MM.1S (cell line): ENCODE measurements at regions not wholly inside any gene's neighbourhood (a gene's known extent, or its start where the extent isn't known, plus 50 kb on each side); places are given as distances from the start of the nearest gene placed in this dataset.

Source experiments
- DNase-seq: peaks from one replicate; pipeline ENCODE4 v3.0.0-alpha.2; 2015
- H2AFZ ChIP-seq: fragments of 300-600 bp; sonication (generic); 2 replicates; pipeline ENCODE4 v1.6.0; 2016; ENCODE audit warnings: antibody characterized with exemption, low read length
- H3F3A ChIP-seq: fragments of 300-600 bp; sonication (generic); 2 replicates; pipeline ENCODE4 v1.6.1; 2016; ENCODE audit warnings: mild to moderate bottlenecking, antibody characterized with exemption, low read length, moderate library complexity, mixed read lengths; ENCODE audit not compliant: insufficient read depth
- H3K27ac ChIP-seq: fragments of 300-600 bp; sonication (generic); 2 replicates; pipeline ENCODE4 v1.5.1; 2016; ENCODE audit warnings: mild to moderate bottlenecking, low read length
- H3K27me3 ChIP-seq: fragments of 300-600 bp; sonication (generic); replicated peaks from 2 replicates; pipeline ENCODE4 v1.6.0; 2016; ENCODE audit warnings: low read length; ENCODE audit not compliant: insufficient read depth
- H3K36me3 ChIP-seq: fragments of 300-600 bp; sonication (generic); replicated peaks from 2 replicates; pipeline ENCODE4 v1.6.1; 2016; ENCODE audit warnings: mild to moderate bottlenecking, low read length, mixed read lengths; ENCODE audit not compliant: insufficient read depth
- H3K4me1 ChIP-seq: fragments of 300-600 bp; sonication (generic); 2 replicates; pipeline ENCODE4 v1.6.1; 2016; ENCODE audit warnings: low read length, mixed read lengths
- H3K4me2 ChIP-seq: fragments of 300-600 bp; sonication (generic); 2 replicates; pipeline ENCODE4 v1.6.0; 2016; ENCODE audit warnings: low read depth, low read length
- H3K4me3 ChIP-seq: fragments of 300-600 bp; sonication (generic); 2 replicates; pipeline ENCODE4 v1.5.1; 2016; ENCODE audit warnings: low read length, mixed read lengths
- H3K79me2 ChIP-seq: fragments of 300-600 bp; sonication (generic); 2 replicates; pipeline ENCODE4 v1.6.1; 2016; ENCODE audit warnings: mixed run types, low read length, mixed read lengths
- H3K9ac ChIP-seq: fragments of 300-600 bp; sonication (generic); 2 replicates; pipeline ENCODE4 v1.6.1; 2016; ENCODE audit warnings: low read length, mixed read lengths
- H3K9me2 ChIP-seq: fragments of 300-600 bp; sonication (generic); replicated peaks from 2 replicates; pipeline ENCODE4 v1.6.1; 2016; ENCODE audit warnings: mild to moderate bottlenecking, low read length, mixed read lengths; ENCODE audit not compliant: insufficient read depth
- H3K9me3 ChIP-seq: fragments of 300-600 bp; sonication (generic); replicated peaks from 2 replicates; pipeline ENCODE4 v1.6.1; 2016; ENCODE audit warnings: mild to moderate bottlenecking, low read length, mixed read lengths; ENCODE audit not compliant: insufficient read depth
- H4K20me1 ChIP-seq: fragments of 300-600 bp; sonication (generic); 2 replicates; pipeline ENCODE4 v1.6.1; 2016; ENCODE audit warnings: mild to moderate bottlenecking, low read length, moderate library complexity, mixed read lengths; ENCODE audit not compliant: insufficient read depth
- CTCF ChIP-seq: fragments of 300-600 bp; sonication (generic); IDR thresholded peaks from 2 replicates; pipeline ENCODE4 v1.5.1; 2016; ENCODE audit warnings: antibody characterized with exemption, low read length, mixed read lengths
- EZH2 ChIP-seq: fragments of 300-600 bp; sonication (generic); optimal IDR thresholded peaks from 2 replicates; pipeline ENCODE3; 2017; ENCODE audit warnings: low read depth, mild to moderate bottlenecking, antibody characterized with exemption, low read length, mixed read lengths
- EZH2phosphoT487 ChIP-seq: fragments of 300-600 bp; sonication (generic); IDR thresholded peaks from 2 replicates; pipeline ENCODE4 v1.6.1; 2018; ENCODE audit warnings: antibody characterized with exemption, low read length

- Histone ChIP-seq H3K27ac (no peak overlapping the region), H4K20me1 (no peaks in the 10 kb centered on the region), H3K79me2 (no peaks in the 10 kb centered on the region), H3K9ac (no peak overlapping the region), H3K4me2 (no peak overlapping the region), H3F3A (no peaks in the 10 kb centered on the region), H2AFZ (no peak overlapping the region), H3K36me3 (no peaks in the 10 kb centered on the region), H3K27me3 (no peaks in the 10 kb centered on the region), H3K9me3 (no peaks in the 10 kb centered on the region), H3K9me2 (no peaks in the 10 kb centered on the region), H3K4me1 (no peaks in the 10 kb centered on the region), H3K4me3 (no peak overlapping the region)
- TF ChIP-seq EZH2 (no peak), EZH2phosphoT487 (no peak), CTCF (no peak)
- no peak for DNase-seq
Observed at GRCh38 chr10:2826675-2827074, 240.7 kb upstream of the PFKP start.

- Histone ChIP-seq H3K9ac (no peak overlapping the region), H3K27ac (no peak overlapping the region), H3K4me2 (no peak overlapping the region), H3K9me3 (no peaks in the 10 kb centered on the region), H3F3A (no peaks in the 10 kb centered on the region), H3K9me2 (no peaks in the 10 kb centered on the region), H3K79me2 (no peaks in the 10 kb centered on the region), H3K4me3 (no peak overlapping the region), H4K20me1 (no peaks in the 10 kb centered on the region), H3K36me3 (no peaks in the 10 kb centered on the region), H3K27me3 (no peaks in the 10 kb centered on the region), H2AFZ (no peak overlapping the region), H3K4me1 (no peaks in the 10 kb centered on the region)
- TF ChIP-seq EZH2phosphoT487 (no peak), EZH2 (no peak), CTCF (no peak)
- DNase-seq = no peak
Observed at GRCh38 chr10:2825841-2826240, 241.5 kb upstream of the PFKP start.

DNA sequence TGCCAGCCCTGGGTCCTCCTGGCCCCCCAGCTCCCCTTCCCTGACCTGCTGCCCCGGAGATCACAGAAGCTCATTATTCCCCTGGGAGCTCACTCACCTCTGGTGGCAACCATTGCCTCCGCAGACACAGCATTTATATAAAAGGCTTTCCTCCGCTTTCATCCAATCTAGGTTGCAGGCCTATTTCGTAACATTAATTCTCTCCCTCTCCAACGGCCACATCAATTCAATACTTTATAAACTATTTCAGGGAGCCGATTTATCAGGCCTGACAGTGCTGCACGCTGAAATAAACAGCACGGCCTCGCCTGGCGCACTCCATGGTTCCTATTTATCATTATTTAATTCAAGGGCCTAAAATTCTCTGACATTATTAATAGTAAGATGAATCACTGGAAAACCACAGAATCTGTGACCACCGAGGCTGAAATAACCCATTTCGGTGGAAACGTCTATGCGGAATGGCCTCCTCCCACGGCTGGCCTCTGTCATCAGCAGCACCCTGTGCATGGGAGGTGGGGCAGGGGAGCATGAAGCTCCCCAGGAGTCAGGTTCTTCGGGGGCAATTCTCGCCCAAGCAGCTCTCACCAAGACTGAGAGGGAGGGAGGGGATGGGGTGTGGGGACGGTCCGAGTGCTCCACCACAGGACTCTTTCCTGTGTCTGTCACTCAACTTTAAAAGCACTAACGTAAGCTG is 249.3 kb upstream of the PFKP start:
- no peak overlapping the region for H3K27ac ChIP-seq
- DNase-seq = no peak
- no peak overlapping the region for H3K4me3 ChIP-seq
- H3K9me2 ChIP-seq = no peaks in the 10 kb centered on the region
- H3K27me3 ChIP-seq = no peaks in the 10 kb centered on the region
- no peaks in the 10 kb centered on the region for H3K36me3 ChIP-seq
- no peak overlapping the region for H2AFZ ChIP-seq
- no peaks in the 10 kb centered on the region for H3K4me1 ChIP-seq
- H3K9ac ChIP-seq = no peak overlapping the region
- no peaks in the 10 kb centered on the region for H4K20me1 ChIP-seq
- TF ChIP-seq EZH2 (no peak), EZH2phosphoT487 (no peak), CTCF (no peak)
- no peak overlapping the region for H3K4me2 ChIP-seq
- no peaks in the 10 kb centered on the region for H3K79me2 ChIP-seq
- H3K9me3 ChIP-seq = no peaks in the 10 kb centered on the region
- H3F3A ChIP-seq = no peaks in the 10 kb centered on the region
